CD4-positive, alpha-beta T cell (primary cell): ENCODE measurements at regions not wholly inside any gene's neighbourhood (a gene's known extent, or its start where the extent isn't known, plus 50 kb on each side); places are given as distances from the start of the nearest gene placed in this dataset.

Source experiments
- ATAC-seq: fragments of 200-7000 bp; cut with Tn5 transposase; one replicate; pipeline ENCODE4 v1.10.0; 2022; ENCODE audit warnings: mild to moderate bottlenecking; ENCODE audit not compliant: poor library complexity
- CTCF ChIA-PET: fragments of 350-600 bp; sonication (Branson Sonifier 250); formaldehyde crosslinking; loops from one replicate; lab custom pipeline; 2021; ENCODE audit warnings: antibody characterized with exemption, inconsistent platforms; lab: Charles Lee
- POLR2A ChIA-PET: fragments of 350-600 bp; sonication (Branson Sonifier 250); formaldehyde crosslinking; loops from one replicate; lab custom pipeline; 2021; ENCODE audit warnings: antibody characterized with exemption, inconsistent platforms; lab: Charles Lee
- DNase-seq, 14 experiments: peaks; one replicate each; pipeline ENCODE4 v3.0.0-alpha.2; 2013 to 2020; ENCODE audit warnings: mixed read lengths in 2 of 14
- H3K27ac ChIP-seq, 2 donors: one replicate each; pipeline versions ENCODE4 v1.5.1 to v1.7.0; 2013; ENCODE audit warnings: low read length in 2 of 2, low read depth in 1 of 2, mild to moderate bottlenecking in 1 of 2
- H3K27me3 ChIP-seq, 2 experiments: 1 replicate in 1 of 2; 2 replicates in 1 of 2; pipeline versions ENCODE4 v1.6.1 to v1.7.0; 2013; ENCODE audit warnings: low read length in 2 of 2, control low read depth in 1 of 2, mild to moderate bottlenecking in 1 of 2, moderate library complexity in 1 of 2; ENCODE audit not compliant: insufficient read depth in 2 of 2, control insufficient read depth in 1 of 2
- H3K36me3 ChIP-seq: one replicate; pipeline ENCODE4 v1.6.1; 2013; ENCODE audit warnings: low read length, control low read depth; ENCODE audit not compliant: insufficient read depth
- H3K4me1 ChIP-seq: one replicate; pipeline ENCODE4 v1.6.1; 2013; ENCODE audit warnings: low read length, control low read depth; ENCODE audit not compliant: insufficient read depth
- H3K4me3 ChIP-seq: one replicate; pipeline ENCODE4 v1.5.1; 2013; ENCODE audit warnings: mild to moderate bottlenecking, low read length, moderate library complexity
- H3K9me3 ChIP-seq, 2 experiments: 1 replicate in 1 of 2; 2 replicates in 1 of 2; pipeline versions ENCODE4 v1.6.1 to v1.7.0; 2013; ENCODE audit warnings: low read length in 2 of 2, mild to moderate bottlenecking in 2 of 2, control low read depth in 1 of 2, moderate library complexity in 1 of 2; ENCODE audit not compliant: control insufficient read depth in 1 of 2, insufficient read depth in 1 of 2
- H3K27ac Mint-ChIP-seq: one replicate; pipeline ENCODE4 v1.8.0; 2020; ENCODE audit warnings: mixed read lengths
- H3K27me3 Mint-ChIP-seq: one replicate; pipeline ENCODE4 v1.8.0; 2021; ENCODE audit warnings: mixed read lengths
- H3K36me3 Mint-ChIP-seq: one replicate; pipeline ENCODE4 v1.8.0; 2021; ENCODE audit warnings: low read depth, mixed read lengths
- H3K4me1 Mint-ChIP-seq: one replicate; pipeline ENCODE4 v1.8.0; 2021; ENCODE audit warnings: low read depth, mixed read lengths
- H3K4me3 Mint-ChIP-seq: one replicate; pipeline ENCODE4 v1.8.0; 2020; ENCODE audit warnings: mild to moderate bottlenecking, mixed read lengths
- H3K9me3 Mint-ChIP-seq: one replicate; pipeline ENCODE4 v1.8.0; 2020; ENCODE audit warnings: mixed read lengths
- intact Hi-C, 2 experiments: fragments of 100-400 bp; cut with DNase I in 1 of 2; cut with micrococcal nuclease in 1 of 2; formaldehyde crosslinking; loops; one replicate each; pipeline versions ENCODE4 v1.15.1 to v1.9.0; 2023 to 2025; cut with DNase I, micrococcal nuclease
- TF ChIP-seq, protein P1 (sequence below): fragments of 200-600 bp; IDR thresholded peaks from one replicate; pipeline ENCODE4 v1.8.0; 2022; ENCODE audit warnings: antibody characterized with exemption, mild to moderate bottlenecking

DNA sequence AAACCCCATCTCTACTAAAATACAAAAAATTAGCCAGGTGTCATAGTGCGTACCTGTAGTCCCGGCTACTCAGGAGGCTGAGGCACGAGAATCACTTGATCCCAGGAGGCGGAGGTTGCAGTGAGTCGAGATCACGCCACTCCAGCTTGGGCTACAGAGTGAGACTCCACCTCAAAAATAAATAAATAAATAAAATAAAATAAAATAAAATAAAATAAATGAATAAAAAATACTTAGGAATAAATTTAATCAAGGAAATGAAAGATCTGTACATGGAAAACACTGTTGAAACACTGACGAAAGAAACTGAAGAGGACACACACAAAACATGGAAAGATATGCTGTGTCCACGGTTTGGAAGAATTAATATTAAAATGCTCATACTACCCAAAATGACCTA lies 56.5 kb upstream of the ASPRV1 start:
- Histone ChIP-seq H3K4me1 (no peaks in the 10 kb centered on the region), H3K27me3 (no peaks in the 10 kb centered on the region), H3K4me3 (no peak overlapping the region), H3K9me3 (no peaks in the 10 kb centered on the region), H3K36me3 (peaks cover 1% of the 10 kb centered on the region), H3K27ac (no peak overlapping the region)
- Mint-ChIP-seq H3K4me1 (peaks cover 12% of the 10 kb centered on the region), H3K4me3 (no peak overlapping the region), H3K36me3 (peaks cover 68% of the 10 kb centered on the region), H3K27me3 (no peaks in the 10 kb centered on the region), H3K9me3 (no peaks in the 10 kb centered on the region), H3K27ac (no peak overlapping the region)
- ChIA-PET POLR2A (no interaction called here), CTCF (no interaction called here)
- ATAC-seq (no peak), DNase-seq (no peak)
- intact Hi-C loops, result no loop called here
- TF ChIP-seq, protein P1, sequence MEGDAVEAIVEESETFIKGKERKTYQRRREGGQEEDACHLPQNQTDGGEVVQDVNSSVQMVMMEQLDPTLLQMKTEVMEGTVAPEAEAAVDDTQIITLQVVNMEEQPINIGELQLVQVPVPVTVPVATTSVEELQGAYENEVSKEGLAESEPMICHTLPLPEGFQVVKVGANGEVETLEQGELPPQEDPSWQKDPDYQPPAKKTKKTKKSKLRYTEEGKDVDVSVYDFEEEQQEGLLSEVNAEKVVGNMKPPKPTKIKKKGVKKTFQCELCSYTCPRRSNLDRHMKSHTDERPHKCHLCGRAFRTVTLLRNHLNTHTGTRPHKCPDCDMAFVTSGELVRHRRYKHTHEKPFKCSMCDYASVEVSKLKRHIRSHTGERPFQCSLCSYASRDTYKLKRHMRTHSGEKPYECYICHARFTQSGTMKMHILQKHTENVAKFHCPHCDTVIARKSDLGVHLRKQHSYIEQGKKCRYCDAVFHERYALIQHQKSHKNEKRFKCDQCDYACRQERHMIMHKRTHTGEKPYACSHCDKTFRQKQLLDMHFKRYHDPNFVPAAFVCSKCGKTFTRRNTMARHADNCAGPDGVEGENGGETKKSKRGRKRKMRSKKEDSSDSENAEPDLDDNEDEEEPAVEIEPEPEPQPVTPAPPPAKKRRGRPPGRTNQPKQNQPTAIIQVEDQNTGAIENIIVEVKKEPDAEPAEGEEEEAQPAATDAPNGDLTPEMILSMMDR, result no peak

DNA sequence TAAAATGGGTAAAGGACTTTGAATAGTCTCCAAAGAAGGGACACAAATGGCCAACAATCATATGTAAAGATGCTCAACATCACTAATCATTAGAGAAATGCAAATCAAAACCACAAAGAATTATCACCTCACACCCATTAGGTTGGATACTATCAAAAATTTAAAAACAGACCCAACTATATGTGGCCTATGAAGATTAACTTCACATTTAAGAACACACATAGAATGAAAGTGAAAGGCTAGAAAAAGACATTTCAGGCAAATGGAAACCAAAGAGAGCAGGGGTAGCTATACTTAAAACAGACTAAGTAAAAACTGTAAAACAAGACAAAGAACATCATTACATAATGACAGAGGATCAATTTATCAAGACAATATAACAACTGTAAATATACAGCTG lies 53.5 kb upstream of the ASPRV1 start:
- Mint-ChIP-seq H3K27me3 (no peaks in the 10 kb centered on the region), H3K36me3 (peaks cover 74% of the 10 kb centered on the region), H3K4me3 (no peak overlapping the region), H3K27ac (no peak overlapping the region), H3K9me3 (no peaks in the 10 kb centered on the region), H3K4me1 (peaks cover 12% of the 10 kb centered on the region)
- H3K9me3 ChIP-seq, result no peaks in the 10 kb centered on the region
- DNase-seq (no peak), ATAC-seq (no peak)
- no peaks in the 10 kb centered on the region for H3K27me3 ChIP-seq
- POLR2A ChIA-PET, result no interaction called here
- TF ChIP-seq, protein P1, result no peak
- no peaks in the 10 kb centered on the region for H3K4me1 ChIP-seq
- no peak overlapping the region for H3K27ac ChIP-seq
- H3K4me3 ChIP-seq, result no peak overlapping the region
- intact Hi-C loops, result no loop called here
- CTCF ChIA-PET, result no interaction called here
- no peaks in the 10 kb centered on the region for H3K36me3 ChIP-seq

DNA sequence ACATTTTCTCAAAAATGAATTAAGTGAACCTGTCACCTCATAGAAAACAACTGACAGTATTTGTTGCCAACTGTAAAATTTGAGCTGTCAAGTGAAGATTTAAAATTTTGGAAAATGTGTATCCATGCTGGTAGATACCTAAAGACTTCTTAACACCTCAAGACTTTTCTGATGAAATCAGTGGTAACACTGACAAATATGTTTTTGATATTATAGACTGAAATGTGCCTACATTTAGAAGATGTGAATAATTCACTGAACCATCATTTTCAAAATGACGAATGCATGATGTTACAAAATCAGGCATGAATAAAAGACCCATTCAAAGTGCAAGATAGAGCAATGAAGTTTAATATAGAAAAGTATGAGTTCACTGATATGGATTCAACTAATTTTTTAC lies 51.5 kb upstream of the ASPRV1 start:
- Histone ChIP-seq H3K9me3 (no peaks in the 10 kb centered on the region), H3K27ac (no peak overlapping the region), H3K36me3 (no peaks in the 10 kb centered on the region), H3K27me3 (no peaks in the 10 kb centered on the region), H3K4me1 (no peaks in the 10 kb centered on the region), H3K4me3 (no peak overlapping the region)
- TF ChIP-seq, protein P1, result no peak
- no peaks in the 10 kb centered on the region for H3K9me3 Mint-ChIP-seq
- no peaks in the 10 kb centered on the region for H3K4me1 Mint-ChIP-seq
- CTCF ChIA-PET, result no interaction called here
- POLR2A ChIA-PET, result no interaction called here
- H3K36me3 Mint-ChIP-seq, result peaks cover 59% of the 10 kb centered on the region
- DNase-seq (no peak), ATAC-seq (no peak)
- intact Hi-C loops, result no loop called here
- H3K4me3 Mint-ChIP-seq, result no peak overlapping the region
- H3K27ac Mint-ChIP-seq, result no peak overlapping the region
- no peaks in the 10 kb centered on the region for H3K27me3 Mint-ChIP-seq
